ENCODE measurements at regions not wholly inside any gene's neighbourhood (a gene's known extent, or its start where the extent isn't known, plus 50 kb on each side); places are given as distances from the start of the nearest gene placed in this dataset.

DNA sequence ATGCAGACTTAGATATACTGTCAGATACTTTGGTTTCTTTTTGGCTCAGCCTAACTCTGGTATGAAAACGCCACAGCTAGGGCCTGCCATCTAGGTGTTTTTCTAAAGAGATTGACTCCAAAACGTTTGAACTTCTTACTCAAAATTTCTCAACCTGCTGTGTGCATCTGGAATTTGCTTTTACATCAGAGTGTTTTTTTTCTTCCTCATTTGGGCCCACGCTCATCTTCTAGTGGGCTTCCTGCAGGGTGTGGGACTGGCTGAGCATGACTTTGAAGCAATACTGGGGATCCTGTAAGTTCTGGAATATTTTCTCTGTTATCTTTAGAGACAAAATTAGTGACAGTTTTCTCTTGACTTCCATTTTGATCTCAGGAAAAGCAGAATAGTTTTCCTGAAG lies 117.8 kb downstream of the NR1D2 start:
- no TSS peak for BruUV-seq (replicated peaks)
- no peak for ATAC-seq

More for the DNA sequence above, 117.8 kb downstream of the NR1D2 start:
- CTCF ChIA-PET, result no interaction called here
- Histone ChIP-seq H3K4me3 (replicated peaks in 1 of 2; ENCODE audit: low read depth in 1 of 2, low read length in 2 of 2) (no peak overlapping the region), H2AFZ (ENCODE audit: low read depth, low read length, poor library complexity, severe bottlenecking) (no peak overlapping the region), H3K9ac (ENCODE audit: low read length) (no peak overlapping the region), H3K4me2 (ENCODE audit: low read length) (no peak overlapping the region), H3K4me1 (ENCODE audit: control insufficient read depth in 1 of 2, insufficient read depth in 2 of 2, low read length in 2 of 2) (peaks cover 2 to 5% of the 10 kb centered on the region in 2 experiments; a peak in 1 of 4 replicates), H4K20me1 (ENCODE audit: insufficient read depth) (no peaks in the 10 kb centered on the region), H3K36me3 (ENCODE audit: control insufficient read depth in 1 of 2, insufficient read depth in 2 of 2, low read length in 2 of 2) (no peaks in the 10 kb centered on the region), H3K9me3 (ENCODE audit: control insufficient read depth in 1 of 2, insufficient read depth in 1 of 2, low read depth in 1 of 2, low read length in 2 of 2) (no peaks in the 10 kb centered on the region), H3K9me2 (ENCODE audit: insufficient read depth) (no peaks in the 10 kb centered on the region), H3K27me3 (ENCODE audit: insufficient read depth, low read length) (no peaks in the 10 kb centered on the region), H3K79me2 (ENCODE audit: insufficient read depth, low read length) (no peaks in the 10 kb centered on the region), H3K27ac (ENCODE audit: low read depth, low read length) (no peak overlapping the region)
- TF ChIP-seq EZH2 (IDR thresholded peaks at IDR 0.05) (no peak), YY1 (IDR thresholded peaks at IDR 0.05; ENCODE audit: extremely low read depth, insufficient replicate concordance, low read depth, low read length) (no peak), SP1 (IDR thresholded peaks at IDR 0.05; ENCODE audit: low read depth) (no peak), ELF1 (IDR thresholded peaks at IDR 0.05; ENCODE audit: borderline replicate concordance, low read depth) (no peak), CBX3 (IDR thresholded peaks at IDR 0.05; ENCODE audit: low read depth) (no peak), CEBPB (IDR thresholded peaks at IDR 0.05; ENCODE audit: low read depth) (no peak), TCF7L2 (IDR thresholded peaks at IDR 0.05; ENCODE audit: borderline replicate concordance, extremely low read depth, insufficient read depth, insufficient read length) (no peak)
- TF ChIP-seq, protein P1, sequence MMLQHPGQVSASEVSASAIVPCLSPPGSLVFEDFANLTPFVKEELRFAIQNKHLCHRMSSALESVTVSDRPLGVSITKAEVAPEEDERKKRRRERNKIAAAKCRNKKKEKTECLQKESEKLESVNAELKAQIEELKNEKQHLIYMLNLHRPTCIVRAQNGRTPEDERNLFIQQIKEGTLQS (IDR thresholded peaks at IDR 0.05), result no peak
- intact Hi-C loops (cut with micrococcal nuclease), result no loop called here
- DNase-seq (ENCODE audit: low read depth, low spot score), result no peak
- POLR2A ChIA-PET, result no interaction called here
- RAD21 ChIA-PET (ENCODE audit: low non-redundant PET in 1 of 2, low total read pairs in 2 of 2, uncharacterized antibody in 2 of 2, unreplicated experiment in 2 of 2), result no interaction called here
